HT-29 (cell line): ENCODE measurements at regions not wholly inside any gene's neighbourhood (a gene's known extent, or its start where the extent isn't known, plus 50 kb on each side); places are given as distances from the start of the nearest gene placed in this dataset.

Source experiments
- DNase-seq: peaks from one replicate; pipeline ENCODE4 v3.0.0-alpha.2; 2015; ENCODE audit warnings: low spot score

- DNase-seq: no peak
These were observed 65.8 kb downstream of the ISL1 start for GRCh38 chr5:51449026-51449425.

DNA sequence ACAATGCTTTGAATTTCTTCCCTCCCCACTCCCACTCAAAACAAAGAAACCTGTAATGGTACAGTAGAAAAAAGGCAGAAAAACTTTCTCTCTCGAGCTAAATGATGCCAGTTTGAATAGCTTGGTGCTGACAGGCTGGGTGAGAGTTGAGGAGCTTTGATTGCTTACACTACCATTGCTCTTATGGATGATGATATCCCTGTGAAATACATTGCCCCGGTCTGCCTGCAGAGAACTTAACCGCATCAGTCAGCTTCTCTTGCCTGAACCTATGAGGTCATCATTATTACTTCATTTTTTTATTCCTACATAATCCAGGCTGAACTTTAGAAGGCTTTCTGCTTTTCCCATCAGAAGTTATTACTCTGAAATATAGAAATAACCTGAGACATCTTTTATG, 69.3 kb downstream of the ISL1 start:
- no peak for DNase-seq

DNA sequence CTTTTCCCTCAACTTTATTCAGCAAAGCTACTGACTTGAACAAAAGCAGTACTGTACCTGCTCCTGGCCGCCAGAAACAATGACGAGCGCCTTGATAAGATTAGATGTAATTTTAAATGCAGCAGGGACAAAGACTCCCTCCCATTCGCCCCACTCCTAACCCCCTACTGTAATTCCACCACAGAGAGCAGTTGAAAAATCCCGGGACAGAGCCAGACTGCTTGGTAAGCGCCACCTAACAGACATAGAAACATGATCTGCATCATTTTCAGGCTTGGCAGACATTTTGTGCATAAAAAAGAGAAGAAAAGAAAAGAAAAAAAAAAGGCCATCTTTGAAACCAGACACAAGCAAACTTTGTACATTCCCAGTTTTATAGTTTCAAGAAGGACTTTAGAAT, 81.9 kb downstream of the ISL1 start:
- no peak for DNase-seq

DNA sequence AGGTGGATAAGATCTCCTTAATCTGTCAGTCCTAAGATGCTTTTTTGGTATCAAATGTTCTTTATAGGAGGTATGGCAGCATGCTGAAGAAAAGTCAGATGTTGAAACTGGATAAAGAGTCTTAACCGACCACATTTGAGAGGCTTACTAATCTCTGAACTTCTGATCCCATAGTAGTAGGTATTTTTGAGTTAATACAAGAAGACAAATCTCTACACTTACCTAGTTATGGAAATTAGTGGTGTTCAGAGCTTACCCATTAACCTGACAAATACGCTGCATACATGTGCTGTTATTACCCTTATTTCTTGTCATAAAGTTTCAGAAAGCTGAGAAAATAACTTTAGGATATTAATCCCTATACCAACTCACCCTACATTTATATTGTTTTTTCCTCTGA, 83.0 kb downstream of the ISL1 start:
- DNase-seq: no peak

GRCh38 chr5:51468196-51468595, 84.9 kb downstream of the ISL1 start:
- peak; percentile 31 for DNase-seq

DNA sequence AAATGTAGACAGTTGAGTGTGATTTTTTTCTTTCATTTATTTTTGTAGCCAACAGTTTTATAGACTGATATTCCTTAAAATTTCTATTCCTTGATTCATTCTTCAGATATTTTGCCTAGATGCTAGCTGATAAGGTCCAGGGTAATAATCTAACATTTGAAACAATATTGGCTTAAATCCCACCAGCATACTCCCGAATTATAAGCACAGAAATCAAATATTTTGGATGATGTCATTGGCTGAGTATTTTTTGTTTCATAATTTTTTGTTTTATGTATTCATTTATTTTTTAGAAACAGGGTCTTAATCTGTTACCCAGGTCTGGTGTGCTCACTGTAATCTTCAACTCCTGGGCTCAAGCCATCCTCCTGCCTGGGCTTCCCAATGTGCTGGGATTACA, 88.4 kb downstream of the ISL1 start:
- DNase-seq: no peak

- no peak for DNase-seq
These were observed 89.2 kb downstream of the ISL1 start for GRCh38 chr5:51472472-51472871.

DNA sequence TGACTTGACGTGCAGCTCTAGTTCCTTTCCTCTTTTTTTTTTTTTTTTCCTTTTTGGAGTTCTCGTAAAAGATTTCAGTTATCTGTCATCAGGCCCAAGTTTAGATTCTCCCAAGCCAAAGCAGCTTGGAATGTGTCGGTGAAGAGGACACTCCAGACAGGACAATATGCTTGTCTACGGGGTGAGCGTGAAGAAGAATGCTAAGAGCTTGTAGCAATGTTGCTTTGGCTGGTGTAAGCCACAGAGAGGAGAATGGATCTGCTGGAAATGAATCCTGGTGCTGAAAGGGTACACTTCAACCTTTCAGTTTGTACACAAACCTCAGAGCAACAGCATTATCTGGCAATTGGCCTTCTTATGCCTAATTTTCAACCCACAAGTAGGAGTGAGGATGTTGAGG, 92.4 kb downstream of the ISL1 start:
- no peak for DNase-seq

DNA sequence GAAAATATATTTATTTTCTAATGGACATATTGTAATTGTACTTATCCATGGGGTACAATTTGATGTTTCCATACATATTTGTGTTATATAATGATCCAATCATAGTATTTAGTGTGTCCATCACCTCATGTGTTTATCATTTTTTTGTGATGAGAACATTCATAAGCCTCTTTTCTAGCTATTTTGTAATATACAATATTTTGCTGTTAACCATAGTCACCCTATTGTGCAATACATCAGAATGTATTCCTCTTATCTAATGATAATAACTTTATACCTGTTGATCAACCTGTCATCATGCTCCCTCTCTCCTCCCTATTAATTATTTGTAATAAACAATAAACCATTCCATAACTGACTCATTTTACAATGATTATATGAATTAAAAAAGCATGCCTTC, 93.2 kb downstream of the ISL1 start:
- no peak for DNase-seq

GRCh38 chr5:51479840-51480239, 96.6 kb downstream of the ISL1 start:
- DNase-seq: no peak

DNA sequence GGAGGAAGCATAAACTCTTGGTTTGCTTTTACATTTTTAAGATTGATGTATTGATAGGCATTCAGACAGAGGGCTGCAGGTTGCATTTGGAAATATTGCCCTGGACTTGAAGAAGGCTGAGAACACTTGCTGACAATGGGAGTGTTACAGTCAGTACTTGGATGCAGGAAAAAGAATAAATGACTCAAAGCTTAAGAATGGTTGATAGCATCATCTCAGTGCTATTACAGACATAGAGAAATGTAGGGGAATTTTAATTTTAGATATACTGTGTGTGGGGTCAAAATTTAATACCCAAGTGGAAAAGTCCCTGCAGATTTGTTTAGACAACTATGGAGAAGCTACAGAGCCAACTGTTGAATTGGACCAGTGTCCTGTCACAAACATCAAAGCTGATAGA, 101.1 kb downstream of the ISL1 start:
- DNase-seq: no peak

DNA sequence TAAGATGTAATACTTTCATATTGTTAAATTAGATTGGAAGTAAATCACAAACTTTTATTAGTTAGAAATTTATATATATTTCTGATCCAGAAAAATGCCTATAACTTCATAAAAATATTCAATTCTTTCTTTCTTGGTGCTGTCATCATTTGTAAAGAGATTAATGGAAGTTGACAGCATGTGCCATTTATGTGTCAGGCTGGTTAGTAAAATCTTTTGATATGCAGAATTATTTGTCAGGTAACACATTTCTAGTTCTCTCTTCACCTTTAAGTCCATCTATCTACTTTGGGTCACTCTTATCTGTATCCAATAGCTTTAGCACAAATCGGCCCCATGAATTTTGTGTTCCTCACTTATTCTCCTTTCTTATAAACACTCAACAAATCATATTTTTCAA, 102.9 kb downstream of the ISL1 start:
- DNase-seq: no peak

- no peak for DNase-seq
These were observed 104.7 kb downstream of the ISL1 start for GRCh38 chr5:51487952-51488351.

- DNase-seq: no peak
These were observed 105.8 kb downstream of the ISL1 start for GRCh38 chr5:51488803-51489642.

DNA sequence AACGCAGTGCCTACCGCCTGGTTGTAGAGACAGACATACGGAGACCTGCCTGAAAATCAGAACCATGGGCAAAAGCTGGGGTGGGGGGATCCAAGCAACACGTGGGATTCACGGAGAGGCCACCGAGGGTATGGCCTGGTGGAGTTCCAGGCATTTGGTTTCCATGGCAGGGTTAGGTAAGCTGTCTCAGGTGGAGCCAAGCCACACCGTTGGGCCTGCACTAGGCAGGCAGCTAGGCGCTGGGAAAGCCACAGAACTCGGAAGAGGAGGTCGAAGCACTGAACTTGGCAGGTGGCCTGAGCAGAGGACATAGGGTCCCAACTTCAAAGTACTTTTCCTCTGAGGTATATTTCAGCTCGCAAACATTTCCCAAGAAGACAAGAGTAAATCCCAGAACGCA, 111.6 kb downstream of the ISL1 start:
- no peak for DNase-seq

GRCh38 chr5:51495672-51496071, 112.4 kb downstream of the ISL1 start:
- no peak for DNase-seq

DNA sequence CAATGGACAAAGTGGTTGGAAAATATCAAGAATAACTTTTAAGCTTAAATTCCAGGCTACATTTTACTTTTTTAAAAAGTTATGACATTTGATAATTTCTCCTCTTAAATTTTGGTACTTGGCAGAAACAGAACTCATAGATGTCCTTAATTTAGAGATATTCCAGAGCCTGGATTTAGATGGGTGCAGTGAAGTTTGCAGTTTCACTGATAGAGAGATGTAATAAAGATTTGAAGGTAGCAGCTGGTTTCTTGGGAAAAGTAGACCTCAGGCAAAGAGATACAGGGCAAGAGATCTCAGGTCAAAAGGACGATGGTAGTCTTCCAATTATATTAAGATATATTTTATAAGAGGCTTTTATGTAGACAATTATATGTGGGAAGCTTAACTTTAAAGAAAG, 134.6 kb downstream of the ISL1 start:
- no peak for DNase-seq

DNA sequence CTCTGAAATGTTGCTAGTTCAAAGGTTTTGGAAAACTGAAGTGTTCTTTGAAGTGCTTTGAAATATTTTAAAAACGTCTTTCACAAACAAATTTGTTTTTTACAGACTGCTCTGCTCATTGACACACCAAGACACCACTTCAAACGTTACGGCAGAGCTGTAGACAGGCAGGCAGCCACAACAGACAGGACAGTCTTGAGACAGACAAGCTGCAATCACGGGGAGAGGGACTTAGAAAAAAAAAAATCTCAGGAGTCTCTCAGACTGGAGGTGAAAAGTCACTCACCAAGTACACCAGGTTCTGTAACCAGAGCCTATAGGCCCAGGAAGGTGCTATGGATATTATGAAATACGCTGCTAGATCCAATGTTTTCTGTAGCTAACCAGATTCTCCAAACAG, 135.4 kb downstream of the ISL1 start:
- DNase-seq: peak; percentile 15

DNA sequence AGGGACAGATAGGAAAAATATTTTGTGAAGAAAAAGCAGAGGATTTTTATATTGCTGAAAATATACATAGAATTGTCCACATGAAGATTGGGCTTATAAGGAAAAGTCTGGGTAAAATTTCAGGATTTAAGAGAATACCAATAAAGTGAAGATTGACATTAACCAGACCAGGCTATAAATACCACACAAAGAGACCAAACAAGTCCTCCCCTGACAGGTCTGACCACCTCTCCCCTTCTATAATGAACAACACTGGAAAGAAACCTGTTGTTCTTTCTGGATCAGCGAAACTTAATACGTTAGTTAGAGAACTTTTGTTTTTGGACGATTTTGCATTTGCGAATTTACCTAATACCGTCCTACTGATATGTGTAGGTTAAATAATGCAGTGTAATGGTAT, 138.3 kb downstream of the ISL1 start:
- DNase-seq: no peak

DNA sequence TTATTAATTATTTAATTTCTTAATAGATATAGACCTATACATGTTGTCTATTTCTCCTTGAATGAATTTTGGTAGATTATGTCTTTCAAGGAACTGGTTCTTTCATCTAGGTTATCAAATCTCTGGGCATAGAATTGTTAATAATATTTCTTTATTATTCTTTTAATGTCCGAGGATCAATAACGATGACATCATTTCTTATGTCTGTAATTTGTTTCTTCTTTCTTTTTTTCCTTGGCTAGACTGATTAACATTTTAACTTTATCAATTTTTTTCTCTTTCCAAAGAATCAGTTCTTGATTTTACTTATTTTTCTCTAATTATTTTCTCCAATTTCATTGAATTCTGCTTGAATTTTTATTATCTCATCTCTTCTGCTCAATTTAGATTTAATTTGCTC, 156.0 kb downstream of the ISL1 start:
- no peak for DNase-seq

- no peak for DNase-seq
These were observed 161.0 kb downstream of the ISL1 start for GRCh38 chr5:51544031-51544785.

DNA sequence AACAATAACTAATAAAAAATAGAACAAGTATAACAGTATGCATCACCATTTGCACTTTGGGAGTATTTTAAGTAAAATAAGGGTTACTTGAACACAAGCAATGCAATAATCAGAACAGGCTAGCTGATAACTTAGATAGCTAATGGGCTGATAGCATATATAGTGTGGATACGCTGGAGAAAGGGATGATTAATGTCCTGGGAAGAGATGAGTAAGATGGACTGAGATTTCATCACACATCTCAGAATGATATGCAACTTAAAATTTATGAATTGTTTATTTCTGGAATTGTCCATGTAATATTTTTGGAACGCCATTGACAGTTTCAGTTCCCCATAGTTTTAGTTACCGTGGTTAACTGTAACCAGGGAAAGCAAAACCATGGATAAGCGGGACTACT, 173.6 kb downstream of the ISL1 start:
- no peak for DNase-seq

- no peak for DNase-seq
These were observed 175.4 kb downstream of the ISL1 start for GRCh38 chr5:51558682-51559081.
